HEK293 (cell line): ENCODE measurements at regions not wholly inside any gene's neighbourhood (a gene's known extent, or its start where the extent isn't known, plus 50 kb on each side); places are given as distances from the start of the nearest gene placed in this dataset.

Source experiments
- CTCF ChIA-PET: fragments of 350-600 bp; formaldehyde crosslinking; extraction: SDS; loops from one replicate; lab custom pipeline; 2021; ENCODE audit warnings: antibody characterized with exemption; lab: Yijun Ruan, JAX
- POLR2A ChIA-PET: fragments of 300-600 bp; formaldehyde crosslinking; extraction: SDS; loops from one replicate; lab custom pipeline; 2020; ENCODE audit warnings: antibody characterized with exemption, inconsistent platforms; lab: Yijun Ruan, JAX
- H3K27ac ChIP-seq: fragments of 200-500 bp; sonication (Bioruptor generic); 2 replicates; pipeline ENCODE4 v1.5.1; 2014; ENCODE audit warnings: low read depth, low read length, control low read depth, inconsistent platforms; ENCODE audit errors: extremely low read depth
- H3K36me3 ChIP-seq, 2 experiments: fragments of 200-500 bp in 1 of 2; sonication (Bioruptor generic) in 1 of 2; 1 replicate in 1 of 2; 2 replicates in 1 of 2; pipeline ENCODE4 v1.5.1; 2014 to 2017; ENCODE audit warnings: inconsistent platforms in 2 of 2, low read length in 2 of 2; ENCODE audit not compliant: control insufficient read depth in 2 of 2, insufficient read depth in 1 of 2
- H3K4me1 ChIP-seq: fragments of 200-500 bp; sonication (Bioruptor generic); 2 replicates; pipeline ENCODE4 v1.5.1; 2014; ENCODE audit warnings: mild to moderate bottlenecking, low read length, inconsistent platforms; ENCODE audit not compliant: control insufficient read depth, insufficient read depth
- H3K4me3 ChIP-seq: 2 replicates; pipeline ENCODE4 v1.5.1; 2011; ENCODE audit warnings: low read depth, mild to moderate bottlenecking, control low read depth, low read length, moderate library complexity
- H3K9me3 ChIP-seq: fragments of 200-500 bp; sonication (Bioruptor generic); 2 replicates; pipeline ENCODE4 v1.5.1; 2014; ENCODE audit warnings: low read depth, low read length, inconsistent platforms; ENCODE audit not compliant: control insufficient read depth, insufficient read depth
- INSM2 ChIP-seq: fragments of 450-650 bp; formaldehyde crosslinking; IDR thresholded peaks from 2 replicates; pipeline ENCODE4 v1.5.1; 2016; ENCODE audit warnings: missing biosample characterization, missing genetic modification characterization
- KLF16 ChIP-seq: fragments of 450-650 bp; formaldehyde crosslinking; IDR thresholded peaks from 2 replicates; pipeline ENCODE4 v1.5.1; 2017; ENCODE audit warnings: missing biosample characterization, missing genetic modification characterization
- KLF7 ChIP-seq: fragments of 450-650 bp; formaldehyde crosslinking; IDR thresholded peaks from 2 replicates; pipeline ENCODE4 v1.5.1; 2016; ENCODE audit warnings: missing biosample characterization, missing genetic modification characterization, borderline replicate concordance
- PRDM1 ChIP-seq: fragments of 450-650 bp; formaldehyde crosslinking; IDR thresholded peaks from 2 replicates; pipeline ENCODE4; 2016; ENCODE audit warnings: missing biosample characterization, missing genetic modification characterization
- RBAK ChIP-seq: fragments of 450-650 bp; formaldehyde crosslinking; IDR thresholded peaks from 2 replicates; pipeline ENCODE4 v1.5.1; 2016; ENCODE audit warnings: missing biosample characterization, missing genetic modification characterization
- ZBTB1 ChIP-seq: fragments of 450-650 bp; formaldehyde crosslinking; IDR thresholded peaks from 2 replicates; pipeline ENCODE4 v1.5.1; 2016; ENCODE audit warnings: missing biosample characterization, missing genetic modification characterization
- ZFHX2 ChIP-seq: fragments of 450-650 bp; formaldehyde crosslinking; conservative IDR thresholded peaks from 2 replicates; pipeline ENCODE4 v1.5.1; 2016; ENCODE audit warnings: missing biosample characterization, missing genetic modification characterization
- ZNF214 ChIP-seq: fragments of 450-650 bp; formaldehyde crosslinking; IDR thresholded peaks from 2 replicates; pipeline ENCODE4 v1.5.1; 2017; ENCODE audit warnings: missing biosample characterization, mild to moderate bottlenecking, missing genetic modification characterization, borderline replicate concordance
- ZNF354C ChIP-seq: fragments of 450-650 bp; formaldehyde crosslinking; IDR thresholded peaks from 2 replicates; pipeline ENCODE4 v1.5.1; 2016; ENCODE audit warnings: missing biosample characterization, missing genetic modification characterization, low read depth, borderline replicate concordance
- ZNF449 ChIP-seq: fragments of 450-650 bp; formaldehyde crosslinking; IDR thresholded peaks from 2 replicates; pipeline ENCODE4 v1.5.1; 2017; ENCODE audit warnings: missing biosample characterization, mild to moderate bottlenecking, missing genetic modification characterization, moderate library complexity
- ZNF521 ChIP-seq: fragments of 450-650 bp; formaldehyde crosslinking; IDR thresholded peaks from 2 replicates; pipeline ENCODE4 v1.5.1; 2017; ENCODE audit warnings: missing biosample characterization, mild to moderate bottlenecking, missing genetic modification characterization
- ZNF623 ChIP-seq: fragments of 450-650 bp; formaldehyde crosslinking; IDR thresholded peaks from 2 replicates; pipeline ENCODE4 v1.5.1; 2016; ENCODE audit warnings: missing biosample characterization, missing genetic modification characterization
- ZNF626 ChIP-seq: fragments of 450-650 bp; sonication (Bioruptor Pico); formaldehyde crosslinking; IDR thresholded peaks from 2 replicates; pipeline ENCODE4 v1.5.1; 2018; ENCODE audit warnings: missing biosample characterization, missing genetic modification characterization, inconsistent platforms
- ZNF654 ChIP-seq: fragments of 450-650 bp; formaldehyde crosslinking; IDR thresholded peaks from 2 replicates; pipeline ENCODE4 v1.5.1; 2016; ENCODE audit warnings: low read depth, missing biosample characterization, missing genetic modification characterization
- ZNF664 ChIP-seq: fragments of 450-650 bp; formaldehyde crosslinking; IDR thresholded peaks from 2 replicates; pipeline ENCODE4 v1.5.1; 2016; ENCODE audit warnings: missing biosample characterization, missing genetic modification characterization
- ZNF768 ChIP-seq: fragments of 450-650 bp; formaldehyde crosslinking; IDR thresholded peaks from 2 replicates; pipeline ENCODE4 v1.5.1; 2018; ENCODE audit warnings: missing biosample characterization, mild to moderate bottlenecking, missing genetic modification characterization
- ZNF830 ChIP-seq: fragments of 450-650 bp; IDR thresholded peaks from 2 replicates; pipeline ENCODE4 v1.5.0; 2018; ENCODE audit warnings: missing biosample characterization, missing genetic modification characterization, low read depth, mild to moderate bottlenecking, moderate library complexity
- ZSCAN16 ChIP-seq: fragments of 450-650 bp; formaldehyde crosslinking; IDR thresholded peaks from 2 replicates; pipeline ENCODE4 v1.5.1; 2016; ENCODE audit warnings: missing biosample characterization, missing genetic modification characterization
- TF ChIP-seq, protein P1 (sequence below): fragments of 450-650 bp; formaldehyde crosslinking; IDR thresholded peaks from 2 replicates; pipeline ENCODE4 v1.5.1; 2016; ENCODE audit warnings: missing biosample characterization, missing genetic modification characterization

GRCh38 chr20:51299413-51299812 is 243.1 kb downstream of the NFATC2 start:
- H3K9me3 ChIP-seq, result no peaks in the 10 kb centered on the region
- no peaks in the 10 kb centered on the region for H3K4me1 ChIP-seq
- TF ChIP-seq ZNF664 (tag by site-specific recombination) (no peak), PRDM1 (tag by site-specific recombination) (no peak), ZNF623 (tag by site-specific recombination) (no peak), ZNF626 (tag by site-specific recombination) (no peak), KLF7 (tag by site-specific recombination) (no peak), ZNF521 (tag by site-specific recombination) (no peak)
- H3K36me3 ChIP-seq, result no peaks in the 10 kb centered on the region
- ChIA-PET CTCF (interaction anchor here (0.5 to 0.6 kb wide), 2 partner anchors 312 to 342 kb away, joined by 3 read pairs; no protein-coding TSS in a partner anchor), POLR2A (no interaction called here)
- H3K27ac ChIP-seq, result no peak overlapping the region
- no peak overlapping the region for H3K4me3 ChIP-seq

GRCh38 chr20:51298141-51298749 is 244.3 kb downstream of the NFATC2 start:
- ChIA-PET POLR2A (no interaction called here), CTCF (no interaction called here)
- TF ChIP-seq, protein P1, sequence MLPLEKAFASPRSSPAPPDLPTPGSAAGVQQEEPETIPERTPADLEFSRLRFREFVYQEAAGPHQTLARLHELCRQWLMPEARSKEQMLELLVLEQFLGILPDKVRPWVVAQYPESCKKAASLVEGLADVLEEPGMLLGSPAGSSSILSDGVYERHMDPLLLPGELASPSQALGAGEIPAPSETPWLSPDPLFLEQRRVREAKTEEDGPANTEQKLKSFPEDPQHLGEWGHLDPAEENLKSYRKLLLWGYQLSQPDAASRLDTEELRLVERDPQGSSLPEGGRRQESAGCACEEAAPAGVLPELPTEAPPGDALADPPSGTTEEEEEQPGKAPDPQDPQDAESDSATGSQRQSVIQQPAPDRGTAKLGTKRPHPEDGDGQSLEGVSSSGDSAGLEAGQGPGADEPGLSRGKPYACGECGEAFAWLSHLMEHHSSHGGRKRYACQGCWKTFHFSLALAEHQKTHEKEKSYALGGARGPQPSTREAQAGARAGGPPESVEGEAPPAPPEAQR (tag by site-specific recombination), result no peak
- TF ChIP-seq ZNF354C (tag by site-specific recombination), result no peak
- no peak for TF ChIP-seq ZNF214 (tag by site-specific recombination)
- TF ChIP-seq ZNF830 (tag by site-specific recombination), result no peak
- TF ChIP-seq ZBTB1 (tag by site-specific recombination), result no peak
- no peak for TF ChIP-seq ZNF768 (tag by site-specific recombination)
- TF ChIP-seq KLF16 (tag by site-specific recombination), result no peak
- no peak for TF ChIP-seq INSM2
- no peak for TF ChIP-seq RBAK
- Histone ChIP-seq H3K4me1 (no peaks in the 10 kb centered on the region), H3K4me3 (no peak overlapping the region), H3K27ac (no peak overlapping the region), H3K36me3 (no peaks in the 10 kb centered on the region), H3K9me3 (no peaks in the 10 kb centered on the region)

- no peak overlapping the region for H3K27ac ChIP-seq
- no peak overlapping the region for H3K4me3 ChIP-seq
- ChIA-PET POLR2A (no interaction called here), CTCF (interaction anchor here (0.8 kb wide), 1 partner anchor 300 kb away, joined by 5 read pairs; no protein-coding TSS in a partner anchor)
- no peaks in the 10 kb centered on the region for H3K4me1 ChIP-seq
- TF ChIP-seq ZSCAN16 (tag by site-specific recombination) (no peak), ZNF449 (no peak), ZFHX2 (tag by site-specific recombination) (no peak), ZNF654 (tag by site-specific recombination) (no peak), RBAK (no peak)
- no peaks in the 10 kb centered on the region for H3K9me3 ChIP-seq
- H3K36me3 ChIP-seq, result no peaks in the 10 kb centered on the region
Observed at GRCh38 chr20:51287628-51288413, 254.7 kb downstream of the NFATC2 start.
